CD14-positive monocyte (primary cell): ENCODE measurements at regions not wholly inside any gene's neighbourhood (a gene's known extent, or its start where the extent isn't known, plus 50 kb on each side); places are given as distances from the start of the nearest gene placed in this dataset.

Experiments
- DNase-seq, 3 donors: peaks; one replicate each; pipeline ENCODE4 v3.0.0-alpha.2; 2011 to 2022
- H2AFZ ChIP-seq: 2 replicates; pipeline ENCODE4 v1.6.0; 2012; ENCODE audit warnings: mild to moderate bottlenecking, low read depth, low read length, inconsistent platforms; ENCODE audit not compliant: insufficient read depth, poor library complexity, severe bottlenecking
- H3K27ac ChIP-seq, 2 donors: 1 replicate in 1 of 2; 2 replicates in 1 of 2; pipeline ENCODE4 v1.5.1; 2012 to 2013; ENCODE audit warnings: low read length in 2 of 2, control low read depth in 1 of 2, inconsistent platforms in 1 of 2, low read depth in 1 of 2, mild to moderate bottlenecking in 1 of 2
- H3K27me3 ChIP-seq, 2 donors: one replicate each; pipeline versions ENCODE4 v1.6.0 to v1.6.1; 2011 to 2013; ENCODE audit warnings: low read length in 2 of 2; ENCODE audit not compliant: control insufficient read depth in 2 of 2, insufficient read depth in 2 of 2
- H3K36me3 ChIP-seq, 2 donors: replicated peaks in 1 of 2; 1 replicate in 1 of 2; 2 replicates in 1 of 2; pipeline versions ENCODE4 v1.5.1 to v1.6.1; 2012 to 2013; ENCODE audit warnings: low read length in 2 of 2, control low read depth in 1 of 2, inconsistent platforms in 1 of 2, mild to moderate bottlenecking in 1 of 2; ENCODE audit not compliant: insufficient read depth in 2 of 2, control insufficient read depth in 1 of 2
- H3K4me1 ChIP-seq, 2 donors: 1 replicate in 1 of 2; 2 replicates in 1 of 2; pipeline versions ENCODE4 v1.5.1 to v1.6.1; 2012 to 2013; ENCODE audit warnings: low read length in 2 of 2, control low read depth in 1 of 2, inconsistent platforms in 1 of 2, mild to moderate bottlenecking in 1 of 2, moderate library complexity in 1 of 2; ENCODE audit not compliant: insufficient read depth in 2 of 2, control insufficient read depth in 1 of 2
- H3K4me2 ChIP-seq: replicated peaks from 2 replicates; pipeline ENCODE3; 2012; ENCODE audit warnings: low read length, moderate library complexity, mild to moderate bottlenecking; ENCODE audit not compliant: poor library complexity, severe bottlenecking; ENCODE audit errors: extremely low read depth
- H3K4me3 ChIP-seq, 3 experiments: fragments of 200-600 bp in 1 of 3; sonication (generic) in 1 of 3; replicated peaks in 1 of 3; 1 replicate in 2 of 3; 2 replicates in 1 of 3; pipeline ENCODE4 v1.5.1; 2011 to 2013; ENCODE audit warnings: low read length in 3 of 3, mild to moderate bottlenecking in 3 of 3, control low read depth in 2 of 3, low read depth in 2 of 3, inconsistent platforms in 1 of 3, moderate library complexity in 1 of 3
- H3K79me2 ChIP-seq: 2 replicates; pipeline ENCODE4 v1.6.0; 2012; ENCODE audit warnings: mild to moderate bottlenecking, control low read depth, inconsistent platforms, low read length, moderate library complexity; ENCODE audit not compliant: insufficient read depth
- H3K9ac ChIP-seq: 2 replicates; pipeline ENCODE4 v1.6.0; 2017; ENCODE audit warnings: low read length, mild to moderate bottlenecking; ENCODE audit not compliant: insufficient read depth, poor library complexity, severe bottlenecking
- H3K9me3 ChIP-seq, 2 donors: replicated peaks in 1 of 2; 1 replicate in 1 of 2; 2 replicates in 1 of 2; pipeline versions ENCODE4 v1.5.1 to v1.6.1; 2012 to 2013; ENCODE audit warnings: low read length in 2 of 2, control low read depth in 1 of 2; ENCODE audit not compliant: control insufficient read depth in 1 of 2, insufficient read depth in 1 of 2
- H4K20me1 ChIP-seq: 2 replicates; pipeline ENCODE4 v1.6.0; 2012; ENCODE audit warnings: mild to moderate bottlenecking, low read length, control low read depth, moderate library complexity; ENCODE audit not compliant: insufficient read depth
- H3K27ac Mint-ChIP-seq, 7 donors: one replicate each; pipeline ENCODE4 v1.8.0; 2020; ENCODE audit warnings: mild to moderate bottlenecking in 7 of 7, mixed read lengths in 7 of 7, moderate library complexity in 6 of 7, inconsistent platforms in 2 of 7
- H3K27me3 Mint-ChIP-seq, 3 donors: one replicate each; pipeline ENCODE4 v1.8.0; 2021 to 2022; ENCODE audit warnings: low read depth in 3 of 3, mild to moderate bottlenecking in 3 of 3, mixed read lengths in 3 of 3, moderate library complexity in 3 of 3, inconsistent platforms in 1 of 3
- H3K36me3 Mint-ChIP-seq, 2 donors: one replicate each; pipeline ENCODE4 v1.8.0; 2020; ENCODE audit warnings: mixed read lengths in 2 of 2, inconsistent platforms in 1 of 2, mild to moderate bottlenecking in 1 of 2
- H3K4me1 Mint-ChIP-seq: one replicate; pipeline ENCODE4 v1.8.0; 2020; ENCODE audit warnings: mild to moderate bottlenecking, mixed read lengths
- H3K4me3 Mint-ChIP-seq, 2 donors: one replicate each; pipeline ENCODE4 v1.8.0; 2020; ENCODE audit warnings: mild to moderate bottlenecking in 2 of 2, mixed read lengths in 2 of 2, moderate library complexity in 1 of 2
- H3K9me3 Mint-ChIP-seq, 7 donors: one replicate each; pipeline ENCODE4 v1.8.0; 2020 to 2022; ENCODE audit warnings: mixed read lengths in 7 of 7, mild to moderate bottlenecking in 6 of 7, moderate library complexity in 6 of 7, inconsistent platforms in 2 of 7
- WGBS: methylation state at CpG from one replicate; pipeline ENCODE4 v1.1.5; 2013; ENCODE audit warnings: missing lambda C conversion rate; ENCODE audit not compliant: insufficient coverage; 5-methylcytosine and 5-hydroxymethylcytosine counted together
- intact Hi-C, 2 donors: fragments of 100-400 bp; cut with micrococcal nuclease; formaldehyde crosslinking; loops; one replicate each; pipeline versions ENCODE4 v1.15.0 to v1.15.1; 2023
- TF ChIP-seq, protein P1 (sequence below): fragments of 200-600 bp; IDR thresholded peaks from one replicate; pipeline ENCODE4 v1.8.0; 2022; ENCODE audit warnings: antibody characterized with exemption, mild to moderate bottlenecking

GRCh38 chr11:134745456-134745855, 333.4 kb upstream of the B3GAT1 start:
- Mint-ChIP-seq H3K9me3 (peaks cover 5 to 18% (median 8%) of the 10 kb centered on the region in 7 donors), H3K27ac (no peak overlapping the region)
- 36% methylated on average over 3 of the region's 3 CpGs for WGBS

GRCh38 chr11:134743820-134744195, 331.8 kb upstream of the B3GAT1 start:
- peaks cover 18 to 19% of the 10 kb centered on the region in 2 donors for H3K9me3 ChIP-seq
- H3K4me3 Mint-ChIP-seq = no peak overlapping the region
- no peak overlapping the region for H3K9ac ChIP-seq
- H4K20me1 ChIP-seq = no peaks in the 10 kb centered on the region
- H3K4me2 ChIP-seq = no peak overlapping the region
- H3K4me1 Mint-ChIP-seq = no peaks in the 10 kb centered on the region
- intact Hi-C loops = no loop called here
- TF ChIP-seq, protein P1, sequence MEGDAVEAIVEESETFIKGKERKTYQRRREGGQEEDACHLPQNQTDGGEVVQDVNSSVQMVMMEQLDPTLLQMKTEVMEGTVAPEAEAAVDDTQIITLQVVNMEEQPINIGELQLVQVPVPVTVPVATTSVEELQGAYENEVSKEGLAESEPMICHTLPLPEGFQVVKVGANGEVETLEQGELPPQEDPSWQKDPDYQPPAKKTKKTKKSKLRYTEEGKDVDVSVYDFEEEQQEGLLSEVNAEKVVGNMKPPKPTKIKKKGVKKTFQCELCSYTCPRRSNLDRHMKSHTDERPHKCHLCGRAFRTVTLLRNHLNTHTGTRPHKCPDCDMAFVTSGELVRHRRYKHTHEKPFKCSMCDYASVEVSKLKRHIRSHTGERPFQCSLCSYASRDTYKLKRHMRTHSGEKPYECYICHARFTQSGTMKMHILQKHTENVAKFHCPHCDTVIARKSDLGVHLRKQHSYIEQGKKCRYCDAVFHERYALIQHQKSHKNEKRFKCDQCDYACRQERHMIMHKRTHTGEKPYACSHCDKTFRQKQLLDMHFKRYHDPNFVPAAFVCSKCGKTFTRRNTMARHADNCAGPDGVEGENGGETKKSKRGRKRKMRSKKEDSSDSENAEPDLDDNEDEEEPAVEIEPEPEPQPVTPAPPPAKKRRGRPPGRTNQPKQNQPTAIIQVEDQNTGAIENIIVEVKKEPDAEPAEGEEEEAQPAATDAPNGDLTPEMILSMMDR = no peak
- no peak for DNase-seq
- H3K36me3 Mint-ChIP-seq = no peaks in the 10 kb centered on the region
- no peak overlapping the region for H3K27ac Mint-ChIP-seq
- H3K79me2 ChIP-seq = no peaks in the 10 kb centered on the region
- H3K27me3 Mint-ChIP-seq = peaks cover 0 to 2% (median 0%) of the 10 kb centered on the region in 3 donors
- H3K27ac ChIP-seq = no peak overlapping the region
- no peak overlapping the region for H2AFZ ChIP-seq
- H3K4me1 ChIP-seq = no peaks in the 10 kb centered on the region
- H3K9me3 Mint-ChIP-seq = peaks cover 0 to 10% (median 7%) of the 10 kb centered on the region in 7 donors
- H3K27me3 ChIP-seq = no peaks in the 10 kb centered on the region
- H3K36me3 ChIP-seq = no peaks in the 10 kb centered on the region
- WGBS = 63% methylated on average over 3 of the region's 4 CpGs
- no peak overlapping the region for H3K4me3 ChIP-seq

More at GRCh38 chr11:134745456-134745855, 333.4 kb upstream of the B3GAT1 start:
- H3K27ac ChIP-seq = no peak overlapping the region
- TF ChIP-seq, protein P1 = no peak
- H3K4me1 ChIP-seq = no peaks in the 10 kb centered on the region
- H3K36me3 ChIP-seq = no peaks in the 10 kb centered on the region
- no peaks in the 10 kb centered on the region for H4K20me1 ChIP-seq
- H3K27me3 Mint-ChIP-seq = peaks cover 0 to 2% (median 0%) of the 10 kb centered on the region in 3 donors
- H3K27me3 ChIP-seq = no peaks in the 10 kb centered on the region
- intact Hi-C loops = no loop called here
- H3K4me1 Mint-ChIP-seq = no peaks in the 10 kb centered on the region
- H3K4me3 ChIP-seq = no peak overlapping the region
- H2AFZ ChIP-seq = no peak overlapping the region
- H3K79me2 ChIP-seq = no peaks in the 10 kb centered on the region
- H3K4me3 Mint-ChIP-seq = no peak overlapping the region
- no peak overlapping the region for H3K9ac ChIP-seq
- no peak for DNase-seq
- H3K36me3 Mint-ChIP-seq = no peaks in the 10 kb centered on the region
- H3K4me2 ChIP-seq = no peak overlapping the region
- H3K9me3 ChIP-seq = peaks cover 11 to 18% of the 10 kb centered on the region in 2 donors
